GM23338 (cell line): ENCODE measurements at regions not wholly inside any gene's neighbourhood (a gene's known extent, or its start where the extent isn't known, plus 50 kb on each side); places are given as distances from the start of the nearest gene placed in this dataset.

Experiments
- ATAC-seq: fragments of 200-7000 bp; cut with Tn5 transposase; 3 replicates; pipeline ENCODE4 v1.9.1; 2020
- DNase-seq: peaks from one replicate; pipeline ENCODE4 v3.0.0-alpha.2; 2015; ENCODE audit warnings: low spot score
- H2AFZ ChIP-seq: fragments of 200-600 bp; sonication (generic); 2 replicates; pipeline ENCODE4 v1.8.0; 2016; ENCODE audit warnings: antibody characterized with exemption, mild to moderate bottlenecking, moderate library complexity
- H3F3A ChIP-seq: fragments of 200-600 bp; sonication (generic); replicated peaks from 2 replicates; pipeline ENCODE4 v1.8.0; 2017; ENCODE audit warnings: antibody characterized with exemption, mixed run types, low read depth
- H3K27ac ChIP-seq: fragments of 200-600 bp; sonication (generic); 2 replicates; pipeline ENCODE4 v1.6.1; 2016; ENCODE audit warnings: low read depth
- H3K27me3 ChIP-seq: fragments of 200-600 bp; sonication (generic); 2 replicates; pipeline ENCODE4 v1.8.0; 2016; ENCODE audit warnings: mild to moderate bottlenecking, mixed run types, moderate library complexity; ENCODE audit not compliant: insufficient read depth
- H3K36me3 ChIP-seq: fragments of 200-600 bp; sonication (generic); 2 replicates; pipeline ENCODE4 v1.8.0; 2016; ENCODE audit warnings: mild to moderate bottlenecking; ENCODE audit not compliant: insufficient read depth
- H3K4me1 ChIP-seq: fragments of 200-600 bp; sonication (generic); 2 replicates; pipeline ENCODE4 v1.8.0; 2016; ENCODE audit warnings: mild to moderate bottlenecking, moderate library complexity; ENCODE audit not compliant: insufficient read depth
- H3K4me2 ChIP-seq: fragments of 200-600 bp; sonication (generic); 2 replicates; pipeline ENCODE4 v1.7.1; 2017; ENCODE audit warnings: mixed run types
- H3K4me3 ChIP-seq: fragments of 200-600 bp; sonication (generic); 2 replicates; pipeline ENCODE4 v1.6.1; 2016; ENCODE audit warnings: mixed run types
- H3K79me2 ChIP-seq: fragments of 200-600 bp; sonication (generic); replicated peaks from 2 replicates; pipeline ENCODE4 v1.8.0; 2017; ENCODE audit warnings: mild to moderate bottlenecking; ENCODE audit not compliant: insufficient read depth
- H3K9me2 ChIP-seq: fragments of 200-600 bp; sonication (generic); 2 replicates; pipeline ENCODE4 v1.8.0; 2017; ENCODE audit not compliant: insufficient read depth
- H4K20me1 ChIP-seq: fragments of 200-600 bp; sonication (generic); replicated peaks from 2 replicates; pipeline ENCODE4 v1.8.0; 2017; ENCODE audit warnings: mild to moderate bottlenecking; ENCODE audit not compliant: insufficient read depth
- H3K27ac Mint-ChIP-seq: 2 replicates; pipeline ENCODE4 v1.8.0; 2020; ENCODE audit warnings: inconsistent platforms, mild to moderate bottlenecking, moderate library complexity, mixed read lengths
- H3K27me3 Mint-ChIP-seq: 3 replicates; pipeline ENCODE4 v1.8.0; 2022; ENCODE audit warnings: low read depth, mild to moderate bottlenecking, moderate library complexity, mixed read lengths, inconsistent platforms; ENCODE audit not compliant: insufficient read depth, poor library complexity
- H3K36me3 Mint-ChIP-seq: 3 replicates; pipeline ENCODE4 v1.8.0; 2021; ENCODE audit warnings: low read depth, mild to moderate bottlenecking, inconsistent platforms, moderate library complexity, mixed read lengths
- H3K4me1 Mint-ChIP-seq: 3 replicates; pipeline ENCODE4 v1.8.0; 2020; ENCODE audit warnings: mild to moderate bottlenecking, inconsistent platforms, mixed read lengths
- H3K4me3 Mint-ChIP-seq: 3 replicates; pipeline ENCODE4 v1.8.0; 2021; ENCODE audit warnings: moderate library complexity, mild to moderate bottlenecking, inconsistent platforms, mixed read lengths
- H3K9me3 Mint-ChIP-seq: 3 replicates; pipeline ENCODE4 v1.8.0; 2020; ENCODE audit warnings: moderate library complexity, mild to moderate bottlenecking, inconsistent platforms, mixed read lengths
- CREB1 ChIP-seq: fragments of 250-450 bp; sonication (Bioruptor Pico); IDR thresholded peaks from 2 replicates; pipeline ENCODE4 v1.5.0; 2020; ENCODE audit warnings: low read depth, mild to moderate bottlenecking, moderate library complexity
- CTCF ChIP-seq, 2 experiments: fragments of 200-600 bp in 1 of 2; sonication (generic) in 1 of 2; conservative IDR thresholded peaks; 2 replicates each; pipeline versions ENCODE4 v1.5.1 to v1.6.1; 2016 to 2017; ENCODE audit warnings: antibody characterized with exemption in 2 of 2, low read depth in 2 of 2, mild to moderate bottlenecking in 2 of 2, moderate library complexity in 1 of 2
- ETS1 ChIP-seq: IDR thresholded peaks from 2 replicates; pipeline ENCODE4 v1.6.1; 2016; ENCODE audit warnings: antibody characterized with exemption
- EZH2 ChIP-seq: fragments of 200-600 bp; sonication (generic); IDR thresholded peaks from one replicate; pipeline ENCODE4 v1.8.0; 2017; ENCODE audit warnings: antibody characterized with exemption, mild to moderate bottlenecking, low read depth; ENCODE audit not compliant: unreplicated experiment
- EZH2phosphoT487 ChIP-seq: fragments of 200-600 bp; sonication (generic); IDR thresholded peaks from one replicate; pipeline ENCODE4 v1.8.1; 2018; ENCODE audit warnings: antibody characterized with exemption; ENCODE audit not compliant: unreplicated experiment
- JUNB ChIP-seq: IDR thresholded peaks from one replicate; pipeline ENCODE4 v1.6.1; 2016; ENCODE audit warnings: antibody characterized with exemption; ENCODE audit not compliant: unreplicated experiment
- NANOG ChIP-seq: IDR thresholded peaks from 2 replicates; pipeline ENCODE4 v1.6.1; 2016; ENCODE audit warnings: antibody characterized with exemption, borderline replicate concordance
- POLR2AphosphoS5 ChIP-seq: IDR thresholded peaks from 2 replicates; pipeline ENCODE4 v1.6.1; 2016; ENCODE audit warnings: antibody characterized with exemption, low read depth
- STAT1 ChIP-seq: IDR thresholded peaks from one replicate; pipeline ENCODE4 v1.6.1; 2016; ENCODE audit warnings: antibody characterized with exemption; ENCODE audit not compliant: unreplicated experiment
- ZNF114 ChIP-seq: fragments of 250-450 bp; sonication (Bioruptor Pico); IDR thresholded peaks from 2 replicates; pipeline ENCODE4 v1.5.0; 2020; ENCODE audit warnings: mild to moderate bottlenecking, moderate library complexity
- ZNF331 ChIP-seq: fragments of 250-450 bp; sonication (Bioruptor Pico); IDR thresholded peaks from 2 replicates; pipeline ENCODE4 v1.5.0; 2020; ENCODE audit warnings: low read depth, mild to moderate bottlenecking, moderate library complexity
- TF ChIP-seq, protein P1 (sequence below): IDR thresholded peaks from one replicate; pipeline ENCODE4 v1.6.1; 2018; ENCODE audit warnings: antibody characterized with exemption; ENCODE audit not compliant: unreplicated experiment

DNA sequence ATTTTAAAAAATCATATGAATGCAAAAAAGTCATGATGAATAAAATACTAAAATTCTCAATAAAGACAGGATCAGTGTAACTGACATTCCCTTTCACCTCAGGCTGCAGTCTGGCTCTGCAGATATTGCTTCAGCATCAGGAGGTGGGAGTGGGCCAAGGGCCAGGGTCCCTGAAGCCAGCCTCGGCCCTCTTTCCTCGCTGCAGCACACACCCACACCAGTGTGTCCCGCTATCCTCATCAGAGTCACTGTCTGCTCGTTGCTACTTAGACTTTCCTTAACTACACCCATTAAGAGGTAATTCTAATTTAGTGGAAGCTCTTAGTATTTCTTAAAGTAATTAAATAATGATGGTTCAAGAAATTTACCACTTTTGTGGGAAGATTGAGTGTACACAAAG lies 298.2 kb downstream of the UBE3D start (continued):
- TF ChIP-seq JUNB = no peak

DNA sequence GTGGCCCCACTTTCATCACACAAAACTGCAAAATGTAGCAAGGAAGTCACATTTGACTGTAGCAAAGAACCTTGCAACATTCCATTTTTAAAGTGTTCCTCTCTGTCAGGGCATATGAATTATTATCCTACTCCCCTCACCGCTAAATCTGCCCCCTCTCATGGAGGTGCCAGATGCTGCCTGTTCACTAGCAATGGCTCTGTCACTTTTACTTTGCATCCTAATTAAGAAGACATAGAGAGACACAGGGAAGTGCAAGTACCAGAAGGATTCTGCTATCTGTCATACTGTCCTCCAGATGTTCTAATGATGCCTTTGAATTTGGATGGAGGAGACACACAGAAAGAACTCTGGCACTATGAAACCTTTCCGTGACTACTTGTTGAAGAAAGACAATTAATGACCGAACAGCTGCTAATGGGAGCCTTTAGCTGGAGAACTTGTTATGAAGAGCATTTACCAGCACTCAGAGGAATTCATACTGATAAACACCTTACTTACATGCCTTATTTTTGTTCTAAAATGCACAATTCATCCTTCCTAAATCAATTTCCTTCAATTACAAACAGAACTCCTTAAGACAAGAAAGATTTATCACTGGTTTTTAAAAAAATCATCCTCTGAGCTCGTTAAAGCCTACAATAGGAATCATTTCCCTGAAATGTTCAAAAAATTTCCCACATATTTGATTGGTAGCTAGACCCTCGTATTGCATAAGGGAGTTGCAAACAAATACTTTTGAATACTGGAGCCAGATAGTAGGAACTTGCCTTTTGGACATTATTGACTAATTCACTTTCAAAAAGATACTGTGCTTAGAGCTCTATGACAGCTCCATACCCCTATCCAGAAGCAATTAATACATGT lies 292.6 kb downstream of the UBE3D start:
- Histone ChIP-seq H3K9me2 (no peaks in the 10 kb centered on the region), H3K79me2 (no peaks in the 10 kb centered on the region), H3K4me3 (no peak overlapping the region), H3K36me3 (no peaks in the 10 kb centered on the region), H3K4me2 (no peak overlapping the region), H3K27me3 (no peaks in the 10 kb centered on the region), H3F3A (no peaks in the 10 kb centered on the region), H3K27ac (no peak overlapping the region), H3K4me1 (peaks cover 23% of the 10 kb centered on the region), H2AFZ (no peak overlapping the region), H4K20me1 (no peaks in the 10 kb centered on the region)
- no peak overlapping the region for H3K27ac Mint-ChIP-seq
- H3K4me3 Mint-ChIP-seq = no peak overlapping the region
- H3K36me3 Mint-ChIP-seq = no peaks in the 10 kb centered on the region
- peaks cover 26% of the 10 kb centered on the region for H3K4me1 Mint-ChIP-seq
- H3K9me3 Mint-ChIP-seq = no peaks in the 10 kb centered on the region
- DNase-seq (no peak), ATAC-seq (no peak)
- TF ChIP-seq ZNF331 (CRISPR knock-in tag) (no peak), JUNB (no peak), EZH2 (no peak), CTCF (conservative IDR thresholded peaks at IDR 0.05; ENCODE audit: low read depth in 2 of 2) (no peak), POLR2AphosphoS5 (no peak), STAT1 (no peak)
- H3K27me3 Mint-ChIP-seq = peaks cover 4% of the 10 kb centered on the region

DNA sequence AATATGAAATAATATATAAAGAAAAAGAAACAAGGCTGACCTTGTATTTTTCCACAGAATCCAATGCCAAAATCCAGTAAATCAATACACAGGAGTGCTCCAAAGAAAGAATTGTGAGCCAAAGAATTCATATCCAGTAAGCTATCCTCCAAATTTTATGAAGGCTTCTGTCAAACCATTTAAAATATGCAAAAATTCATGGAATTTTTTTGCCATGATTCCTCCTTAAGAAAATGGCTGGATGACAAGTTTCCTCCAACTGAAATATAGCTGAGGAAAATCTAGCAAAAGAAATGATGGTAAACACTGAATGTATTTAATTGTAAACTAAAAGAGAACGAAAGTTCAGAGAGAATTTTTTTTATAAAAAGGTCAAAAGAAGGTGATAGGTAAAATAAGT lies 290.3 kb downstream of the UBE3D start:
- no peak overlapping the region for H3K27ac Mint-ChIP-seq
- Histone ChIP-seq H3K4me3 (no peak overlapping the region), H3K27me3 (no peaks in the 10 kb centered on the region), H3K4me1 (peaks cover 18% of the 10 kb centered on the region), H2AFZ (no peak overlapping the region), H3K4me2 (no peak overlapping the region), H3K36me3 (no peaks in the 10 kb centered on the region), H3K9me2 (no peaks in the 10 kb centered on the region), H3F3A (no peaks in the 10 kb centered on the region), H3K79me2 (no peaks in the 10 kb centered on the region), H4K20me1 (no peaks in the 10 kb centered on the region), H3K27ac (no peak overlapping the region)
- no peaks in the 10 kb centered on the region for H3K36me3 Mint-ChIP-seq
- H3K4me1 Mint-ChIP-seq = peaks cover 17% of the 10 kb centered on the region
- H3K9me3 Mint-ChIP-seq = no peaks in the 10 kb centered on the region
- ATAC-seq = no peak
- peaks cover 2% of the 10 kb centered on the region for H3K27me3 Mint-ChIP-seq
- TF ChIP-seq ZNF114 (CRISPR knock-in tag) (no peak), ETS1 (no peak), ZNF331 (CRISPR knock-in tag) (no peak), JUNB (no peak), STAT1 (no peak), NANOG (no peak), EZH2phosphoT487 (no peak), CREB1 (CRISPR knock-in tag) (no peak), EZH2 (no peak)
- TF ChIP-seq, protein P1, sequence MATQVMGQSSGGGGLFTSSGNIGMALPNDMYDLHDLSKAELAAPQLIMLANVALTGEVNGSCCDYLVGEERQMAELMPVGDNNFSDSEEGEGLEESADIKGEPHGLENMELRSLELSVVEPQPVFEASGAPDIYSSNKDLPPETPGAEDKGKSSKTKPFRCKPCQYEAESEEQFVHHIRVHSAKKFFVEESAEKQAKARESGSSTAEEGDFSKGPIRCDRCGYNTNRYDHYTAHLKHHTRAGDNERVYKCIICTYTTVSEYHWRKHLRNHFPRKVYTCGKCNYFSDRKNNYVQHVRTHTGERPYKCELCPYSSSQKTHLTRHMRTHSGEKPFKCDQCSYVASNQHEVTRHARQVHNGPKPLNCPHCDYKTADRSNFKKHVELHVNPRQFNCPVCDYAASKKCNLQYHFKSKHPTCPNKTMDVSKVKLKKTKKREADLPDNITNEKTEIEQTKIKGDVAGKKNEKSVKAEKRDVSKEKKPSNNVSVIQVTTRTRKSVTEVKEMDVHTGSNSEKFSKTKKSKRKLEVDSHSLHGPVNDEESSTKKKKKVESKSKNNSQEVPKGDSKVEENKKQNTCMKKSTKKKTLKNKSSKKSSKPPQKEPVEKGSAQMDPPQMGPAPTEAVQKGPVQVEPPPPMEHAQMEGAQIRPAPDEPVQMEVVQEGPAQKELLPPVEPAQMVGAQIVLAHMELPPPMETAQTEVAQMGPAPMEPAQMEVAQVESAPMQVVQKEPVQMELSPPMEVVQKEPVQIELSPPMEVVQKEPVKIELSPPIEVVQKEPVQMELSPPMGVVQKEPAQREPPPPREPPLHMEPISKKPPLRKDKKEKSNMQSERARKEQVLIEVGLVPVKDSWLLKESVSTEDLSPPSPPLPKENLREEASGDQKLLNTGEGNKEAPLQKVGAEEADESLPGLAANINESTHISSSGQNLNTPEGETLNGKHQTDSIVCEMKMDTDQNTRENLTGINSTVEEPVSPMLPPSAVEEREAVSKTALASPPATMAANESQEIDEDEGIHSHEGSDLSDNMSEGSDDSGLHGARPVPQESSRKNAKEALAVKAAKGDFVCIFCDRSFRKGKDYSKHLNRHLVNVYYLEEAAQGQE = no peak
- H3K4me3 Mint-ChIP-seq = no peak overlapping the region
- no peak for DNase-seq
